ENCODE measurements at regions not wholly inside any gene's neighbourhood (a gene's known extent, or its start where the extent isn't known, plus 50 kb on each side); places are given as distances from the start of the nearest gene placed in this dataset.

GRCh38 chr2:192381082-192381481 is 186.3 kb upstream of the TMEFF2 start:
- DNase-seq (ENCODE audit: low spot score): no peak

- no peak for DNase-seq (ENCODE audit: low spot score)
These were observed 185.0 kb upstream of the TMEFF2 start for GRCh38 chr2:192379736-192380135.

GRCh38 chr2:192377173-192377572 is 182.4 kb upstream of the TMEFF2 start:
- DNase-seq (ENCODE audit: low spot score): no peak

GRCh38 chr2:192373754-192374153 is 179.0 kb upstream of the TMEFF2 start:
- no peak for DNase-seq (ENCODE audit: low spot score)

GRCh38 chr2:192373221-192373620 is 178.5 kb upstream of the TMEFF2 start:
- no peak for DNase-seq (ENCODE audit: low spot score)

GRCh38 chr2:192369969-192370368 is 175.2 kb upstream of the TMEFF2 start:
- DNase-seq (ENCODE audit: low spot score): no peak

GRCh38 chr2:192357217-192357616 is 162.5 kb upstream of the TMEFF2 start:
- no peak for DNase-seq (ENCODE audit: low spot score)

- DNase-seq (ENCODE audit: low spot score): no peak
These were observed 159.9 kb upstream of the TMEFF2 start for GRCh38 chr2:192354512-192355244.

GRCh38 chr2:192347542-192347941 is 152.8 kb upstream of the TMEFF2 start:
- DNase-seq (ENCODE audit: low spot score): no peak

GRCh38 chr2:192345287-192345686 is 150.6 kb upstream of the TMEFF2 start:
- no peak for DNase-seq (ENCODE audit: low spot score)

- no peak for DNase-seq (ENCODE audit: low spot score)
These were observed 138.9 kb upstream of the TMEFF2 start for GRCh38 chr2:192333642-192334041.

GRCh38 chr2:192328297-192328696 is 133.6 kb upstream of the TMEFF2 start:
- DNase-seq (ENCODE audit: low spot score): no peak

- no peak for DNase-seq (ENCODE audit: low spot score)
These were observed 132.8 kb upstream of the TMEFF2 start for GRCh38 chr2:192327576-192327975.

GRCh38 chr2:192315543-192315942 is 120.8 kb upstream of the TMEFF2 start:
- no peak for DNase-seq (ENCODE audit: low spot score)

- no peak for DNase-seq (ENCODE audit: low spot score)
These were observed 120.2 kb upstream of the TMEFF2 start for GRCh38 chr2:192314800-192315481.

- DNase-seq (ENCODE audit: low spot score): no peak
These were observed 119.0 kb upstream of the TMEFF2 start for GRCh38 chr2:192313773-192314172.

GRCh38 chr2:192311701-192312460 is 117.1 kb upstream of the TMEFF2 start:
- DNase-seq (ENCODE audit: low spot score): no peak

- no peak for DNase-seq (ENCODE audit: low spot score)
These were observed 112.8 kb upstream of the TMEFF2 start for GRCh38 chr2:192307530-192307929.

- DNase-seq (ENCODE audit: low spot score): no peak
These were observed 103.9 kb upstream of the TMEFF2 start for GRCh38 chr2:192298664-192299063.

GRCh38 chr2:192292478-192292877 is 97.7 kb upstream of the TMEFF2 start:
- no peak for DNase-seq (ENCODE audit: low spot score)

- DNase-seq (ENCODE audit: low spot score): no peak
These were observed 93.6 kb upstream of the TMEFF2 start for GRCh38 chr2:192288295-192288694.

- DNase-seq (ENCODE audit: low spot score): no peak
These were observed 91.5 kb upstream of the TMEFF2 start for GRCh38 chr2:192286093-192286701.

- no peak for DNase-seq (ENCODE audit: low spot score)
These were observed 88.7 kb upstream of the TMEFF2 start for GRCh38 chr2:192283450-192283849.

Data from CD4-positive, alpha-beta T cell treated with Interleukin-6 at 100 ng/mL for 8 hours (primary cell).